OCI-LY3 (cell line): ENCODE measurements at regions not wholly inside any gene's neighbourhood (a gene's known extent, or its start where the extent isn't known, plus 50 kb on each side); places are given as distances from the start of the nearest gene placed in this dataset.

ENCODE experiments used
- EZH2phosphoT487 ChIP-seq: fragments of 200-600 bp; shearing (Covaris generic); IDR thresholded peaks from 2 replicates; pipeline ENCODE4 v1.6.1; 2018; ENCODE audit warnings: antibody characterized with exemption, mixed run types, low read depth
- TF ChIP-seq, protein P1 (sequence below): fragments of 200-600, 300-600 bp; sonication (generic); IDR thresholded peaks from 2 replicates; pipeline ENCODE4 v1.5.1; 2014; ENCODE audit warnings: antibody characterized with exemption, low read length, low read depth

DNA sequence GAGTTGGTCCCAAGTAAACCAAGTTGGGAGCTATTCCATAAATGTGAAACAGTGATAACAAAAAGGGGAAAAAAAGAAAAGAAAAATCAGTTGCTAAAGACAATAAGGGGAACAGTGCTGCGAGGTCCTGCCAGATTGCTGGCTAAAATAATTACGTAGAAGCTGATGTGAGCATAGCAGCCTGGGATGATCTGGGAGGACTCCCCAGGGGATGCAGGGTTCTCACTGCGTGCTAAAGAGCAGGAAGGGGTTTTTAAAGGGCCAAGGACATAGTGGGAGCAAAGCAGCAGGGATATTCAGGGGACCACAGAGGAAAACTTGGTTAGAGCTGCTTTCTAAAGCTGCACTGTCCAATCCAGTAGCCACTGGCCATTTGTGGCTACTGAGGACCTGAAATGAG lies 133.0 kb upstream of the UMPS start:
- TF ChIP-seq, protein P1, sequence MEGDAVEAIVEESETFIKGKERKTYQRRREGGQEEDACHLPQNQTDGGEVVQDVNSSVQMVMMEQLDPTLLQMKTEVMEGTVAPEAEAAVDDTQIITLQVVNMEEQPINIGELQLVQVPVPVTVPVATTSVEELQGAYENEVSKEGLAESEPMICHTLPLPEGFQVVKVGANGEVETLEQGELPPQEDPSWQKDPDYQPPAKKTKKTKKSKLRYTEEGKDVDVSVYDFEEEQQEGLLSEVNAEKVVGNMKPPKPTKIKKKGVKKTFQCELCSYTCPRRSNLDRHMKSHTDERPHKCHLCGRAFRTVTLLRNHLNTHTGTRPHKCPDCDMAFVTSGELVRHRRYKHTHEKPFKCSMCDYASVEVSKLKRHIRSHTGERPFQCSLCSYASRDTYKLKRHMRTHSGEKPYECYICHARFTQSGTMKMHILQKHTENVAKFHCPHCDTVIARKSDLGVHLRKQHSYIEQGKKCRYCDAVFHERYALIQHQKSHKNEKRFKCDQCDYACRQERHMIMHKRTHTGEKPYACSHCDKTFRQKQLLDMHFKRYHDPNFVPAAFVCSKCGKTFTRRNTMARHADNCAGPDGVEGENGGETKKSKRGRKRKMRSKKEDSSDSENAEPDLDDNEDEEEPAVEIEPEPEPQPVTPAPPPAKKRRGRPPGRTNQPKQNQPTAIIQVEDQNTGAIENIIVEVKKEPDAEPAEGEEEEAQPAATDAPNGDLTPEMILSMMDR: no peak
- no peak for TF ChIP-seq EZH2phosphoT487
